ENCODE measurements at regions not wholly inside any gene's neighbourhood (a gene's known extent, or its start where the extent isn't known, plus 50 kb on each side); places are given as distances from the start of the nearest gene placed in this dataset.

GRCh38 chr5:124884114-124884513 lies 137.7 kb upstream of the ZNF608 start:
- H3K4me3 ChIP-seq: no peak overlapping the region
- H3K27me3 ChIP-seq: no peaks in the 10 kb centered on the region
- TF ChIP-seq POLR2A (IDR thresholded peaks at IDR 0.05): no peak
- no peak for TF ChIP-seq POLR2AphosphoS5 (IDR thresholded peaks at IDR 0.05)
- no peak for TF ChIP-seq EP300 (IDR thresholded peaks at IDR 0.05)
- TF ChIP-seq CTCF (IDR thresholded peaks at IDR 0.05): no peak
- no peaks in the 10 kb centered on the region for H3K36me3 ChIP-seq
- H3K27ac ChIP-seq: no peak overlapping the region
- 72 to 87% methylated on average over 6 of the region's 6 CpGs for WGBS, 2 donors
- no peak for DNase-seq
- intact Hi-C loops (cut with DNase I): no loop called here
- no peaks in the 10 kb centered on the region for H3K9me3 ChIP-seq
- peaks cover 0 to 10% (median 3%) of the 10 kb centered on the region in 4 donors for H3K4me1 ChIP-seq

GRCh38 chr5:124885490-124885889 lies 139.1 kb upstream of the ZNF608 start:
- intact Hi-C loops (cut with DNase I): no loop called here
- no peaks in the 10 kb centered on the region for H3K36me3 ChIP-seq
- H3K9me3 ChIP-seq: no peaks in the 10 kb centered on the region
- DNase-seq: no peak
- H3K4me3 ChIP-seq: no peak overlapping the region
- H3K4me1 ChIP-seq: peaks cover 0 to 15% (median 7%) of the 10 kb centered on the region in 4 donors
- TF ChIP-seq POLR2A (IDR thresholded peaks at IDR 0.05): no peak
- no peak for TF ChIP-seq POLR2AphosphoS5 (IDR thresholded peaks at IDR 0.05)
- no peak for TF ChIP-seq EP300 (IDR thresholded peaks at IDR 0.05)
- TF ChIP-seq CTCF (IDR thresholded peaks at IDR 0.05): no peak
- WGBS, 2 donors: 95 to 96% methylated on average over 2 of the region's 2 CpGs
- no peaks in the 10 kb centered on the region for H3K27me3 ChIP-seq
- no peak overlapping the region for H3K27ac ChIP-seq

- H3K36me3 ChIP-seq: no peaks in the 10 kb centered on the region
- no peaks in the 10 kb centered on the region for H3K27me3 ChIP-seq
- H3K9me3 ChIP-seq: no peaks in the 10 kb centered on the region
- TF ChIP-seq POLR2A (IDR thresholded peaks at IDR 0.05): no peak
- no peak for TF ChIP-seq POLR2AphosphoS5 (IDR thresholded peaks at IDR 0.05)
- H3K27ac ChIP-seq: no peak overlapping the region
- DNase-seq: no peak
- intact Hi-C loops (cut with DNase I): no loop called here
- no peak overlapping the region for H3K4me3 ChIP-seq
- H3K4me1 ChIP-seq: peaks cover 0 to 15% (median 7%) of the 10 kb centered on the region in 4 donors
- WGBS, 2 donors: 59 to 88% methylated on average over 2 of the region's 2 CpGs
Observed at GRCh38 chr5:124887223-124887622, 140.8 kb upstream of the ZNF608 start.

- no peak for DNase-seq
- H3K36me3 ChIP-seq: no peaks in the 10 kb centered on the region
- no peak overlapping the region for H3K27ac ChIP-seq
- no peak overlapping the region for H3K4me3 ChIP-seq
- intact Hi-C loops (cut with DNase I): no loop called here
- no peaks in the 10 kb centered on the region for H3K9me3 ChIP-seq
- 14 to 56% methylated on average over 6 of the region's 6 CpGs for WGBS, 2 donors
- TF ChIP-seq EP300 (IDR thresholded peaks at IDR 0.05) (no peak), POLR2AphosphoS5 (IDR thresholded peaks at IDR 0.05) (no peak), CTCF (IDR thresholded peaks at IDR 0.05) (no peak), POLR2A (IDR thresholded peaks at IDR 0.05) (no peak)
- H3K27me3 ChIP-seq: no peaks in the 10 kb centered on the region
- H3K4me1 ChIP-seq: peaks cover 0 to 15% (median 7%) of the 10 kb centered on the region in 4 donors
Observed at GRCh38 chr5:124888050-124888506, 141.6 kb upstream of the ZNF608 start.

- DNase-seq: no peak
- no peaks in the 10 kb centered on the region for H3K9me3 ChIP-seq
- H3K4me1 ChIP-seq: peaks cover 0 to 15% (median 7%) of the 10 kb centered on the region in 4 donors
- H3K27me3 ChIP-seq: no peaks in the 10 kb centered on the region
- TF ChIP-seq CTCF (IDR thresholded peaks at IDR 0.05) (no peak), POLR2AphosphoS5 (IDR thresholded peaks at IDR 0.05) (no peak), POLR2A (IDR thresholded peaks at IDR 0.05) (no peak)
- intact Hi-C loops (cut with DNase I): no loop called here
- no peaks in the 10 kb centered on the region for H3K36me3 ChIP-seq
- H3K4me3 ChIP-seq: no peak overlapping the region
- no peak overlapping the region for H3K27ac ChIP-seq
- 14 to 56% methylated on average over 6 of the region's 6 CpGs for WGBS, 2 donors
Observed at GRCh38 chr5:124888622-124889485, 142.4 kb upstream of the ZNF608 start.

Measured in sigmoid colon (tissue), 6 donors.